ENCODE measurements at regions not wholly inside any gene's neighbourhood (a gene's known extent, or its start where the extent isn't known, plus 50 kb on each side); places are given as distances from the start of the nearest gene placed in this dataset.

- no peak for DNase-seq (ENCODE audit: low spot score)
Observed at GRCh38 chr3:87329065-87329464, 52.7 kb upstream of the POU1F1 start.
